ENCODE measurements at regions not wholly inside any gene's neighbourhood (a gene's known extent, or its start where the extent isn't known, plus 50 kb on each side); places are given as distances from the start of the nearest gene placed in this dataset.
A peak's percentile ranks its signal among the peaks of the same experiment; 100 is the strongest.

DNA sequence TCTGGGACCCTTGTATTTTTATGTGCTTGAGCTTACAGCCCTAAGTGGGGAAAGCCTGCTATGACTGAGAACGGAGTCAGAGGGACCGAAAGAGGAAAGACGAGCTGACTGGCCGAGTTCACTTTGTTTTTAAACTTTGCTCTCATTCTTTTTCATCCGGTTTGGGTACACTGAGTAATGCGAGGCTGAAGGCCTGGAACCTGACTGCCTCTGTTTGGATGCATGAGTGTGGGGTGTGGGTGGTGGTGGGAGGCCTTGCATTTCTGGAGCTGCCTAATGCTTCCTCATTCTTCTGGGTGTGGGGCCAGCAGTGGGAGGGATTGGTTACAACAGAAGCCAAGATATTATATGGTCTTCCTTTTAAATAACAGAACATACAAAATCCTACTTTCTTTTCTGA is 155.5 kb downstream of the BUB3 start:
- H3K27me3 ChIP-seq = no peaks in the 10 kb centered on the region
- H3K36me3 ChIP-seq = no peaks in the 10 kb centered on the region
- no peaks in the 10 kb centered on the region for H3K9me3 ChIP-seq
- DNase-seq (peak in 1 of 2 donors; percentile 29), ATAC-seq (ENCODE audit: low FRiP score in 2 of 2) (peak in 1 of 2 donors; percentile 81)
- H3K4me3 ChIP-seq = no peak overlapping the region
- H3K4me1 ChIP-seq = no peaks in the 10 kb centered on the region
- TF ChIP-seq CTCF (IDR thresholded peaks at IDR 0.05) (no peak), POLR2A (IDR thresholded peaks at IDR 0.05) (no peak), POLR2AphosphoS5 (IDR thresholded peaks at IDR 0.05) (no peak), EP300 (IDR thresholded peaks at IDR 0.05) (no peak)
- 72 to 84% methylated on average over 6 of the region's 6 CpGs for WGBS, 2 donors
- no peak overlapping the region for H3K27ac ChIP-seq

DNA sequence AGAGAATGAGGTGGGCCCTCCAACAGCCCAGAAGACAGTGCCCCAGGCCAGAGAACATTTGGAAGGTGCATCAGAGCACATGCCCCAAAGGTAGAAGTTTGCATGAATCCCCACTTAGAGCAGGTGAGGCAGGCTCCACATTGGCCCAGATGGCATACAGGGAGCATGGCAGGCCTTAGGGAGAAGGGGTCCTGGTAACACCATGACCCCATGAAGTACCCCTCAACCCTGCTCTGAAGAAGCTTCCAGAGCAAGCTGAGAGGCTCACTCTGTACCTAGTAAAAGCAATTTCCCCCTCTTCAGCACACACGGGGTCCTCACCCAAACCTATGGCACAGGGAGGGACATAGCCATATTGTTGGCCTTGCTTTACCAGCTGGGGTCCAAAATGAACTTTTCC is 162.6 kb downstream of the BUB3 start:
- DNase-seq (no peak), ATAC-seq (ENCODE audit: low FRiP score in 2 of 2) (no peak)
- no peaks in the 10 kb centered on the region for H3K4me1 ChIP-seq
- 65 to 83% methylated on average over 1 of the region's 1 CpG for WGBS, 2 donors
- no peaks in the 10 kb centered on the region for H3K9me3 ChIP-seq
- no peak overlapping the region for H3K27ac ChIP-seq
- H3K4me3 ChIP-seq = no peak overlapping the region
- no peaks in the 10 kb centered on the region for H3K36me3 ChIP-seq
- TF ChIP-seq EP300 (IDR thresholded peaks at IDR 0.05) = no peak
- no peak for TF ChIP-seq CTCF (IDR thresholded peaks at IDR 0.05)
- no peak for TF ChIP-seq POLR2A (IDR thresholded peaks at IDR 0.05)
- no peak for TF ChIP-seq POLR2AphosphoS5 (IDR thresholded peaks at IDR 0.05)
- H3K27me3 ChIP-seq = no peaks in the 10 kb centered on the region

DNA sequence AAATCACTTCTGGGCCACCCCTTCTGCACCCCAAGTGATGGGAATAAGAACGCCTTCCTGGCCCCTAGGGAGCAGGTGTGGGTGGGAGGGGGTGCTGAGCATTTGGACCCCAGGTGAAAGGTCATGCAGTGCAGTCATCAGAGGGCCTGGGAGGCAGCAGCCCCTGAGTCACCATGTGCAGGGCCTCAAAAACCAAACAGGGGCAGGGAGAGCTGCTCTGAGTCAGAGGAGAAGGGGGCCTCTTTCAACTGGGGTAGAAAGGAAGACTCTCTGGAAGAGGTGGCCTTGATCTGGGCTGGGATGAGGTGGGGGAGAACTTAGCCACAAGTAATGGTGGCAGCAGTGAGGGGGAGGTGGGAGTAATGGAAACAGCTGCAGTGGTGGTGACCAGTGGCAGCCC is 164.3 kb downstream of the BUB3 start:
- ATAC-seq (ENCODE audit: low FRiP score in 2 of 2) = no peak
- no peak for TF ChIP-seq POLR2A (IDR thresholded peaks at IDR 0.05)
- TF ChIP-seq EP300 (IDR thresholded peaks at IDR 0.05) = no peak

GRCh38 chr10:123320091-123320490 is 165.9 kb downstream of the BUB3 start:
- Histone ChIP-seq H3K36me3 (no peaks in the 10 kb centered on the region), H3K4me1 (no peaks in the 10 kb centered on the region), H3K9me3 (no peaks in the 10 kb centered on the region), H3K4me3 (no peak overlapping the region), H3K27ac (no peak overlapping the region), H3K27me3 (no peaks in the 10 kb centered on the region)
- ATAC-seq (ENCODE audit: low FRiP score in 2 of 2) (no peak), DNase-seq (no peak)
- TF ChIP-seq POLR2AphosphoS5 (IDR thresholded peaks at IDR 0.05) (no peak), EP300 (IDR thresholded peaks at IDR 0.05) (no peak), CTCF (IDR thresholded peaks at IDR 0.05) (no peak), POLR2A (IDR thresholded peaks at IDR 0.05) (no peak)
- WGBS, 2 donors = 67 to 69% methylated on average over 3 of the region's 3 CpGs

More for the DNA sequence above, 164.3 kb downstream of the BUB3 start:
- Histone ChIP-seq H3K9me3 (no peaks in the 10 kb centered on the region), H3K36me3 (no peaks in the 10 kb centered on the region), H3K27me3 (no peaks in the 10 kb centered on the region), H3K27ac (no peak overlapping the region), H3K4me3 (no peak overlapping the region), H3K4me1 (no peaks in the 10 kb centered on the region)
- no peak for DNase-seq
- WGBS, 2 donors = 80 to 85% methylated on average over 1 of the region's 1 CpG

DNA sequence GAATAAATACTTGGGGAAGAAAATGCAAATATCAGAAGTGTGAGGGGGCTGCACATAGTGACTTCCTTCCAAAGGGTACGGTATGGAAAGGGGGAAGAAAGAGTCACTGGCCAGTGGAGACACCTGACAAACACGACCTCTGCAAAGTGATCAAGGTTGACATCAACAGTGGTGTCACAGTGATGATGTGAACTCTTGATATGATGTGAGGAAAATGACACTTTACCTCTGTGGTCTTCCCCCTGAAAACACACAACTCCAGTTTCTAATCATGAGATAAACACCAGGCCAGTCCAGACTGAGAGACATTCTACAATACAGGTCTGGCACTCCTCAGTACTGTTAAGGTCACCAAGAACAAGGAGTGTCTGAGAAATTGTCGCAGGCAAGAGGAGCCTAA is 169.7 kb downstream of the BUB3 start:
- Histone ChIP-seq H3K27ac (no peak overlapping the region), H3K36me3 (no peaks in the 10 kb centered on the region), H3K4me1 (no peaks in the 10 kb centered on the region), H3K4me3 (no peak overlapping the region), H3K9me3 (no peaks in the 10 kb centered on the region), H3K27me3 (no peaks in the 10 kb centered on the region)
- ATAC-seq (ENCODE audit: low FRiP score in 2 of 2) (no peak), DNase-seq (no peak)
- TF ChIP-seq EP300 (IDR thresholded peaks at IDR 0.05) = no peak
- no peak for TF ChIP-seq POLR2A (IDR thresholded peaks at IDR 0.05)
- no peak for TF ChIP-seq POLR2AphosphoS5 (IDR thresholded peaks at IDR 0.05)
- 66 to 88% methylated on average over 3 of the region's 3 CpGs for WGBS, 2 donors

DNA sequence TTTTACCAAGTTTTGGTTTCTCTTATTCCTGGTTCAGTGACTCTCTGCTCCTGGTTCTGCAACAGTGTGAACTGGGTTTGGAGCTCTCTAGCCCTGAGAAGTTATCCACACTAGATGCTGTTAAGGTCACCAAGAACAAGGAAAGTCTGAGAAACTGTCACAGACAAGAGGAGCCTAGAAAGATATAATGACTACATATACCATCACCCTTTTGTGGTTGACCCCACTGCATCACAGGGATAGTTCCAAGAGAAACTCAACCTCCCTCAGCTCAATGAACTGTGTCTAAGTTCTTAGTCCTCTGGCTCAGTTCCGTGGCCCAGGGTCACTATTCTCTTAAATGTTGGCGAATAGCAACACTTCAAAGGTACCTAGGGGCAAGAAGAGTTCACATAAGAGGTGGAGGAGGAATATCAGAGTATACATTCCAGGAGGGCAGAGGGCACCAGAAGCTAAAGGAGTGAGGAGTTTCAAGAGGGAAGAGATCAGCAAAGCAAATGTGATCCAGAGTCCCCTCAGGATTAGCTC is 171.5 kb downstream of the BUB3 start:
- no peak for TF ChIP-seq CTCF (IDR thresholded peaks at IDR 0.05)
- no peak for TF ChIP-seq POLR2AphosphoS5 (IDR thresholded peaks at IDR 0.05)
- TF ChIP-seq EP300 (IDR thresholded peaks at IDR 0.05) = no peak
- no peak for TF ChIP-seq POLR2A (IDR thresholded peaks at IDR 0.05)
- Histone ChIP-seq H3K27me3 (no peaks in the 10 kb centered on the region), H3K9me3 (no peaks in the 10 kb centered on the region), H3K4me1 (no peaks in the 10 kb centered on the region), H3K27ac (no peak overlapping the region), H3K4me3 (no peak overlapping the region), H3K36me3 (no peaks in the 10 kb centered on the region)
- 62 to 72% methylated on average over 2 of the region's 2 CpGs for WGBS, 2 donors
- ATAC-seq (ENCODE audit: low FRiP score in 2 of 2) (no peak), DNase-seq (no peak)
